Mesodermal cell (in vitro differentiated cells): ENCODE measurements at regions not wholly inside any gene's neighbourhood (a gene's known extent, or its start where the extent isn't known, plus 50 kb on each side); places are given as distances from the start of the nearest gene placed in this dataset.

Experiments used
- H3K27ac ChIP-seq: 2 replicates; pipeline ENCODE4 v1.7.0; 2013; ENCODE audit warnings: mild to moderate bottlenecking, low read depth, low read length, moderate library complexity; ENCODE audit not compliant: severe bottlenecking
- H3K36me3 ChIP-seq: 2 replicates; pipeline ENCODE4 v1.7.1; 2013; ENCODE audit warnings: mild to moderate bottlenecking, low read length, moderate library complexity; ENCODE audit not compliant: control insufficient read depth, insufficient read depth
- H3K4me1 ChIP-seq: one replicate; pipeline ENCODE4 v1.7.1; 2013; ENCODE audit warnings: mild to moderate bottlenecking, low read length; ENCODE audit not compliant: insufficient read depth, control insufficient read depth, poor library complexity, severe bottlenecking
- H3K4me3 ChIP-seq: 2 replicates; pipeline ENCODE4 v1.7.0; 2013; ENCODE audit warnings: low read length, control low read depth, mild to moderate bottlenecking; ENCODE audit not compliant: insufficient read depth, poor library complexity, severe bottlenecking; ENCODE audit errors: extremely low read depth
- H3K9me3 ChIP-seq: 2 replicates; pipeline ENCODE4 v1.7.1; 2013; ENCODE audit warnings: mild to moderate bottlenecking, low read length, moderate library complexity; ENCODE audit not compliant: control insufficient read depth
- WGBS, 2 experiments: methylation state at CpG; one replicate each; pipeline ENCODE4 v1.1.5; 2013; ENCODE audit warnings: missing lambda C conversion rate in 2 of 2; ENCODE audit not compliant: insufficient coverage in 2 of 2; 5-methylcytosine and 5-hydroxymethylcytosine counted together

GRCh38 chr22:48827904-48828555 is 999.6 kb downstream of the BRD1 start:
- H3K36me3 ChIP-seq, result no peaks in the 10 kb centered on the region
- 87% methylated on average over 12 to 16 of the region's 18 CpGs for WGBS, 2 experiments
- no peak overlapping the region for H3K4me3 ChIP-seq
- peaks cover 10% of the 10 kb centered on the region for H3K4me1 ChIP-seq
- peaks cover 6% of the 10 kb centered on the region for H3K9me3 ChIP-seq
- no peak overlapping the region for H3K27ac ChIP-seq

GRCh38 chr22:48827268-48827846 is 1000.3 kb downstream of the BRD1 start:
- Histone ChIP-seq H3K27ac (no peak overlapping the region), H3K4me1 (peaks cover 10% of the 10 kb centered on the region), H3K4me3 (no peak overlapping the region), H3K36me3 (no peaks in the 10 kb centered on the region), H3K9me3 (no peaks in the 10 kb centered on the region)
- WGBS, 2 experiments, result 80 to 82% methylated on average over 16 to 17 of the region's 18 CpGs

GRCh38 chr22:48826546-48826945 is 1001.1 kb downstream of the BRD1 start:
- H3K9me3 ChIP-seq, result no peaks in the 10 kb centered on the region

DNA sequence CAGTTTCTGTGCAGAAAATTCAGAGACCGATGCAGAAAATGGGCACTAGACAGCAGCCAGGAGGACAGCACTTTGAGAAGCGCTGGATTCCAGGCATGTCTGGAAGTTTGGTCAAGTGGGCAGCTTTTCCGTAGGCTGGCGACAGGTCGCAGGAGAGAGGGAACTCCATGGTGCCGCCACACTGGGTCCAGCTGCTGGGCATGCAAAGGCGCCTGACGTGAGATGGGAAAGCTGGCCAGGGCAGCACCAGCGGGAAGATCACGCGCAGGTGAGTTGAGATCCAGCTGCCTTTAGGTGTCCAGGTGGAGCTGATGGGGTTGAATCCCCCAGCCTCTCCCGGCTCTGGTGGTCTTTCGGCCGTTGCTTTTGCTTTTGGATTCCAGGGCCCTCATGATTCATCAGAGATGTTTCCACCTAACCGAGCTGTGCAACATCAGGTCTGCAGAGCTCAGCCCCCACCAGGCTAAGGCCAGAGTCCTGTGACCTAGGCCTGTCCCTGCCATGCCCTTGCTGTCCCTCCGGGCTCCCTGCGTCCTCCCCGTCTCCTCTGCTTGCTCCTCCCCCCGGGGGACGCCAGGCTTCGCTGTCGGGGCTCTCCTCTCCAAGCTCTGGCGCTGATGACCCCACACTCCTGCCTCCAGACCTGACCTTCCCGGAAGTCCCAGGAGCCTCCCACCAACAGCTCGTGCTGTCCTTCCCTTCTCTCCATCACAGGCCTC is 1001.7 kb downstream of the BRD1 start:
- Histone ChIP-seq H3K4me3 (no peak overlapping the region), H3K9me3 (no peaks in the 10 kb centered on the region), H3K4me1 (peaks cover 10% of the 10 kb centered on the region), H3K27ac (no peak overlapping the region), H3K36me3 (no peaks in the 10 kb centered on the region)
- 87 to 92% methylated on average over 18 to 25 of the region's 25 CpGs for WGBS, 2 experiments

More at GRCh38 chr22:48826546-48826945, 1001.1 kb downstream of the BRD1 start:
- Histone ChIP-seq H3K4me3 (no peak overlapping the region), H3K36me3 (no peaks in the 10 kb centered on the region), H3K27ac (no peak overlapping the region), H3K4me1 (peaks cover 10% of the 10 kb centered on the region)
- WGBS, 2 experiments, result 85 to 99% methylated on average over 8 to 9 of the region's 9 CpGs

- peaks cover 10% of the 10 kb centered on the region for H3K4me1 ChIP-seq
- no peak overlapping the region for H3K4me3 ChIP-seq
- H3K9me3 ChIP-seq, result no peaks in the 10 kb centered on the region
- no peak overlapping the region for H3K27ac ChIP-seq
- 75 to 81% methylated on average over 19 to 21 of the region's 23 CpGs for WGBS, 2 experiments
- H3K36me3 ChIP-seq, result no peaks in the 10 kb centered on the region
Measured at GRCh38 chr22:48824712-48825651, 1002.7 kb downstream of the BRD1 start.

DNA sequence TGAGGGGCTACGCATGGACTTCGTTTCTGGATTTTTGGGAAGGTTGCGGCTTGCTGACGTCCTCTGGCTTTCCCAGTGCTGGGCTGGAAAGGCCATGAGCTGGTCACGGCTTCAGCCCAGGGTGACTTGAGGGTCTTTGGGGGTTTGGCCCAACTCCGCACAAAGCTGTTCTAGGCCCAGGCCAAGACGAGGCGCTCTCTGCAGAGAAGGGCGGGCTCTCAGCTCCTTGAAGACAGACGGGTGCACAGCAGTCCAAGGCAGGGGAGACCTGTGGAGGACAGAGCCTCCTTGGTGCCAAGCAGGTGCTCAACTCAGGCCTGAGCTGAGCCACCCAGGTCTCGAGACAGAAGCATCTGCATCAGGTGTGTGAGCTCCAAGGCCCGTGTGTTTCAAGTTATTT is 1003.7 kb downstream of the BRD1 start:
- H3K36me3 ChIP-seq, result no peaks in the 10 kb centered on the region
- 90% methylated on average over 12 of the region's 12 CpGs for WGBS, 2 experiments
- H3K27ac ChIP-seq, result no peak overlapping the region
- H3K4me3 ChIP-seq, result no peak overlapping the region
- H3K9me3 ChIP-seq, result no peaks in the 10 kb centered on the region
- H3K4me1 ChIP-seq, result peaks cover 10% of the 10 kb centered on the region

GRCh38 chr22:48822278-48823233 is 1005.1 kb downstream of the BRD1 start:
- Histone ChIP-seq H3K9me3 (no peaks in the 10 kb centered on the region), H3K4me3 (no peak overlapping the region), H3K27ac (no peak overlapping the region), H3K4me1 (peaks cover 10% of the 10 kb centered on the region), H3K36me3 (no peaks in the 10 kb centered on the region)
- WGBS, 2 experiments, result 97% methylated on average over 9 to 16 of the region's 19 CpGs

DNA sequence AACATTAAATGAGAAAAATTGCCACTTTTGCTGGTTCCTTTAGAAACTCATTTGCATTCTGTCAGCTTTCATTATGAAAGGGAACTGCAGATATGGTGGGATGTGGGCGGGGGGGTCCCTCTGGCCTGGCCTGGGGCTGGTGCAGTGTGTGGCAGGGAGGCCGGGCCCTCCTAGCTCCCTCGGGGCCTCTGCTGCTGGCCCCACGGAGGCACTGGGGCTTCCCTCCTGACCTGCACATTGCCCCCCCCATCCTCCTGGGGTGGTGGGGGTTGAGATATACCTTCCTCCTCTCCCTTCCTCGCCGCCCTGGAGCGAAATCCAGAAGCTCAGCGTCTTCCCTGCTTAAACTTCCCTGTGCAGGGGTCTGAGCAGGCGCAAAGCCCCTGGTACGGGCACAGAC is 1005.9 kb downstream of the BRD1 start:
- Histone ChIP-seq H3K27ac (no peak overlapping the region), H3K4me3 (no peak overlapping the region)
- WGBS, 2 experiments, result 90 to 100% methylated on average over 3 to 4 of the region's 10 CpGs

GRCh38 chr22:48821346-48821690 is 1006.4 kb downstream of the BRD1 start:
- WGBS, 2 experiments, result 77 to 94% methylated on average over 4 to 6 of the region's 10 CpGs
- no peaks in the 10 kb centered on the region for H3K36me3 ChIP-seq
- H3K4me3 ChIP-seq, result no peak overlapping the region
- H3K27ac ChIP-seq, result no peak overlapping the region
- no peaks in the 10 kb centered on the region for H3K9me3 ChIP-seq
- H3K4me1 ChIP-seq, result peaks cover 10% of the 10 kb centered on the region

More for the DNA sequence above, 1005.9 kb downstream of the BRD1 start:
- Histone ChIP-seq H3K36me3 (no peaks in the 10 kb centered on the region), H3K9me3 (no peaks in the 10 kb centered on the region), H3K4me1 (peaks cover 10% of the 10 kb centered on the region)
